ENCODE measurements at regions not wholly inside any gene's neighbourhood (a gene's known extent, or its start where the extent isn't known, plus 50 kb on each side); places are given as distances from the start of the nearest gene placed in this dataset.
A peak's percentile ranks its signal among the peaks of the same experiment; 100 is the strongest.

DNA sequence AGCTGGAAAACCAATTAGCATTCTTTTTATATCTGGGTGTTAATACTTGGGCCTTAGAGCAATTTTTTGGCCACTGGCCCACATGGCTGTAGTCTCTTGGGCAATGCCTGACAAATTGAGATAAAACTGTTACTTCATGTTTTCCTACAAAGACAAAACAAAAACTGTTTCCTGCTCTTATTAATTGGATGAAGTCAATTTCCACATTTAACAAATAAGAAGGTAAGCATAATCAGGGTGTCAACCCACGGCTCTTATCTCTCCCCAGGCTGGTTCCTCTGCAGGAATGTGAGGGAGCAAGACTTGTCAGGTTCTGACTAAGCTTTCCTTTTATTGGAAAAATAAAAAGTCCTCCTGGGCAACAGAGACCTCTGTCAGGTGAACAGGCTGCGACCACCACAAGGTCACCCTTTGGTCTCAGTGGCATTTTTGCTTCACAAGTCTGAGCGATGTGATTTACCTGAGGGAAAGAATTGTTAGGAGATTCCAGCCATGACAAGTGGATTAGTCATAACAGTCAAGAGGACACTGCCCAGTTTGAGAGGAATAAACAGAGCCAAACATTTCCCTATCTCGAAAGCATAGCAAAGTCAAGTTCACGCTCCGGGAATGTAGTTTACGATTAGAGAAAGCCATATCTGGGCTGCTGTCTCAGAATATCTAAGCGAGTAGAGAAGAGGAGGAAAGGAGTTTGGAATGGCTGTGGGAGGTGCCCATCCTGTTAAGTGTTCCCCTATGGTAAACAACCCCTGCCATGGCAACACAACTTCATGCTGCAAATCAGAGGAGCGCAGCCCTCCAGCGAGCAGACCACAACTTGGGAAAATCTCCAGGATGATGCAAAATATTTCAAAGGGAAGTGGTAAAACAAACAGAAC is 144.4 kb downstream of the TES start:
- no peaks in the 10 kb centered on the region for H3K79me1 ChIP-seq (ENCODE audit: low read length)
- H3K18ac ChIP-seq (ENCODE audit: low read length): peak overlapping the region; percentile 70
- no peaks in the 10 kb centered on the region for H3K27me3 ChIP-seq (ENCODE audit: insufficient read depth, low read length, poor library complexity)
- H3K4me3 ChIP-seq (ENCODE audit: low read length): no peak overlapping the region
- peak overlapping the region; percentile 51 for H2BK120ac ChIP-seq (ENCODE audit: low read depth, low read length)
- no peaks in the 10 kb centered on the region for H3K79me2 ChIP-seq (ENCODE audit: control insufficient read depth, insufficient read depth, low read length)
- no CpG with 5 or more reads among the region's 10 CpGs for WGBS (ENCODE audit: extremely low coverage, insufficient coverage, low lambda C conversion rate)
- peak overlapping the region; percentile 37 for H3K27ac ChIP-seq (ENCODE audit: low read depth, low read length)
- H3K9ac ChIP-seq (ENCODE audit: low read length): no peak overlapping the region
- peak overlapping the region; percentile 56 for H3K56ac ChIP-seq (ENCODE audit: low read length)
- DNase-seq: peak; percentile 97
- H3K23ac ChIP-seq (ENCODE audit: low read length): no peak overlapping the region
- H4K5ac ChIP-seq (ENCODE audit: low read length): no peak overlapping the region
- H2AK5ac ChIP-seq (ENCODE audit: low read length): no peak overlapping the region
- peak overlapping the region; percentile 25 for H2BK15ac ChIP-seq (replicated peaks; ENCODE audit: low read depth)
- no peaks in the 10 kb centered on the region for H3K36me3 ChIP-seq (ENCODE audit: control insufficient read depth, insufficient read depth, low read length)
- no peak overlapping the region for H3K4ac ChIP-seq (ENCODE audit: low read depth, low read length)
- no peak overlapping the region for H4K8ac ChIP-seq (ENCODE audit: low read depth, low read length)
- H3K4me1 ChIP-seq (ENCODE audit: control insufficient read depth, low read depth, low read length): peaks cover 6% of the 10 kb centered on the region
- H3K4me2 ChIP-seq (ENCODE audit: low read length): no peak overlapping the region
- no peak overlapping the region for H2BK5ac ChIP-seq (ENCODE audit: low read length)

DNA sequence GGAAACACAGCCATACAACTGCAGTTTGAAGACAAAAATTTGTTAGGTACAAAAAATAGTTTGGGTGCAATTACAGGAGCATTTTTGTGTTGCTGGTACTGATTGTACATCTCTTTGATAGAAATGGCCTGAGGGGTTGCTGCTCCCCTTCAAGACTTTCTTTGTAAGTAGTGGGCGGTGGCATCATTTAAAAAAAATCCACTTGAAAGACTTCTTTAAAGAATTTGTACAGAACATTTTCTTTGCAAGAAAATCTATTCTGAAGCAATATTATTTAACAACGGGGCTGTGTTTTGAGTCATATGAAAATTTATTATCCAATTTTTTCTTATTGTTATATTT is 144.1 kb upstream of the CAV2 start:
- Histone ChIP-seq H3K4me3 (ENCODE audit: low read length) (no peak overlapping the region), H2BK15ac (replicated peaks; ENCODE audit: low read depth) (no peak overlapping the region), H2BK5ac (ENCODE audit: low read length) (no peak overlapping the region), H3K36me3 (ENCODE audit: control insufficient read depth, insufficient read depth, low read length) (no peaks in the 10 kb centered on the region), H3K4me1 (ENCODE audit: control insufficient read depth, low read depth, low read length) (peaks cover 6% of the 10 kb centered on the region), H4K8ac (ENCODE audit: low read depth, low read length) (no peak overlapping the region), H4K5ac (ENCODE audit: low read length) (no peak overlapping the region), H3K23ac (ENCODE audit: low read length) (no peak overlapping the region), H3K79me1 (ENCODE audit: low read length) (no peaks in the 10 kb centered on the region), H3K4ac (ENCODE audit: low read depth, low read length) (no peak overlapping the region), H3K27me3 (ENCODE audit: insufficient read depth, low read length, poor library complexity) (no peaks in the 10 kb centered on the region), H2AK5ac (ENCODE audit: low read length) (no peak overlapping the region), H3K79me2 (ENCODE audit: control insufficient read depth, insufficient read depth, low read length) (no peaks in the 10 kb centered on the region), H3K18ac (ENCODE audit: low read length) (no peak overlapping the region), H2BK120ac (ENCODE audit: low read depth, low read length) (no peak overlapping the region), H3K9ac (ENCODE audit: low read length) (no peak overlapping the region), H3K27ac (ENCODE audit: low read depth, low read length) (peak overlapping the region; percentile 37), H3K56ac (ENCODE audit: low read length) (peak overlapping the region; percentile 56), H3K4me2 (ENCODE audit: low read length) (no peak overlapping the region)
- WGBS (ENCODE audit: extremely low coverage, insufficient coverage, low lambda C conversion rate): no CpG with 5 or more reads among the region's 2 CpGs
- no peak for DNase-seq

DNA sequence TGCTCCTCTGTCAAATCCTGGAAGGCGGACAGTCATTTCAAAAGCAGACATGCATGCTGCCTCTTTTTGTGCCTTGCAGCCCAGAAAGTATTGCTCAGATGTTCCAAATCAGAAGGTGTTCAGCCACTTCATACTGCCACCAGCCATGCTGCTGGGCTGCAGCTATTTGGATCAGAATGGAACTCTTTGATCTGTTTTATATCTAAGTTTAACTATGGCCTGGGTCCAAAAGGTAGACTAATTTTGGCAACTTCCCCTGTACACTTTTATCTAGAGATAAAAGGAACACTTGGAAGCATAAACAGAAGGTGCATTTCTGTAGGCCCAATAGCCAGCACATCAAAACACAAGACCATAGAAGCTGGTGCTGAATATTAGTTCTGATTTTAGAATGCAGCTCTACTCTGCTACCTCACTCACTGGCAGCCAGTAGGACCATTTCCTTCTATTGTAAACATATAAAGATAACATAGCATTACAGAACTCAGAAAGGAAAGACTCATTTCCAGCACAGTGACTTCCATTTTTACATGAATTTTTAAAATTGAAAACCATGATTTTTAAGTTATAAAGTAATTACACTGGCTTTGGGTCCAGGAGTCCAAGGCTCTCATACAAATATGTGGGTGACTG is 143.1 kb upstream of the CAV2 start:
- H3K79me1 ChIP-seq (ENCODE audit: low read length): no peaks in the 10 kb centered on the region
- no peak overlapping the region for H3K4me2 ChIP-seq (ENCODE audit: low read length)
- no peak overlapping the region for H2AK5ac ChIP-seq (ENCODE audit: low read length)
- no peak overlapping the region for H2BK120ac ChIP-seq (ENCODE audit: low read depth, low read length)
- H3K9ac ChIP-seq (ENCODE audit: low read length): no peak overlapping the region
- no peak overlapping the region for H3K56ac ChIP-seq (ENCODE audit: low read length)
- H3K4ac ChIP-seq (ENCODE audit: low read depth, low read length): no peak overlapping the region
- H3K27me3 ChIP-seq (ENCODE audit: insufficient read depth, low read length, poor library complexity): no peaks in the 10 kb centered on the region
- no peak overlapping the region for H3K4me3 ChIP-seq (ENCODE audit: low read length)
- peaks cover 6% of the 10 kb centered on the region for H3K4me1 ChIP-seq (ENCODE audit: control insufficient read depth, low read depth, low read length)
- no CpG with 5 or more reads among the region's 1 CpG for WGBS (ENCODE audit: extremely low coverage, insufficient coverage, low lambda C conversion rate)
- no peak overlapping the region for H3K18ac ChIP-seq (ENCODE audit: low read length)
- no peak overlapping the region for H4K8ac ChIP-seq (ENCODE audit: low read depth, low read length)
- H2BK5ac ChIP-seq (ENCODE audit: low read length): no peak overlapping the region
- H3K79me2 ChIP-seq (ENCODE audit: control insufficient read depth, insufficient read depth, low read length): no peaks in the 10 kb centered on the region
- DNase-seq: no peak
- H3K36me3 ChIP-seq (ENCODE audit: control insufficient read depth, insufficient read depth, low read length): no peaks in the 10 kb centered on the region
- H4K5ac ChIP-seq (ENCODE audit: low read length): no peak overlapping the region
- H3K27ac ChIP-seq (ENCODE audit: low read depth, low read length): no peak overlapping the region
- no peak overlapping the region for H2BK15ac ChIP-seq (replicated peaks; ENCODE audit: low read depth)
- H3K23ac ChIP-seq (ENCODE audit: low read length): no peak overlapping the region

DNA sequence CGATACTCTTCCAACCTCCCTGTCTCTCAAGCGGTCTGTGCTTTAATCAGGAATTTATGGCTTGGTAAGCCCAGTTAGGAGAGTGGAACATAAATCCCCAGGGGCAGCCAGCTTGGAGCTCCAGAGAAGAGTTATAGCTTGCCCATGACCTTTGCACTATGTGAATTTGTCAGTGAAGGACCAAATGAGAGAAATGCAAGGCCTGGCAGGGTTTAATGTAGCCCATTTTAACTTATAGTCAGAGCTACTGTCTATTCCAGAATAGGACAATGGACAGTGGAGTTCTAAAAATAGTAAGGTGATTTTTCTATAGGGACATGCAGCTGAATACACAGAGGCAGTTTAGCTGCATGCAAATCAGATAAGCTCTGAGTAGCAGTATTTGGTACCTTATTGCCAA is 142.6 kb upstream of the CAV2 start:
- H3K9ac ChIP-seq (ENCODE audit: low read length): no peak overlapping the region
- no peak overlapping the region for H3K27ac ChIP-seq (ENCODE audit: low read depth, low read length)
- H3K4me2 ChIP-seq (ENCODE audit: low read length): no peak overlapping the region
- H3K36me3 ChIP-seq (ENCODE audit: control insufficient read depth, insufficient read depth, low read length): no peaks in the 10 kb centered on the region
- H3K4ac ChIP-seq (ENCODE audit: low read depth, low read length): no peak overlapping the region
- no peak overlapping the region for H4K5ac ChIP-seq (ENCODE audit: low read length)
- no CpG with 5 or more reads among the region's 2 CpGs for WGBS (ENCODE audit: extremely low coverage, insufficient coverage, low lambda C conversion rate)
- no peak overlapping the region for H3K23ac ChIP-seq (ENCODE audit: low read length)
- no peak overlapping the region for H3K18ac ChIP-seq (ENCODE audit: low read length)
- H4K8ac ChIP-seq (ENCODE audit: low read depth, low read length): no peak overlapping the region
- H3K79me1 ChIP-seq (ENCODE audit: low read length): no peaks in the 10 kb centered on the region
- no peaks in the 10 kb centered on the region for H3K27me3 ChIP-seq (ENCODE audit: insufficient read depth, low read length, poor library complexity)
- H2AK5ac ChIP-seq (ENCODE audit: low read length): no peak overlapping the region
- peaks cover 6% of the 10 kb centered on the region for H3K4me1 ChIP-seq (ENCODE audit: control insufficient read depth, low read depth, low read length)
- no peaks in the 10 kb centered on the region for H3K79me2 ChIP-seq (ENCODE audit: control insufficient read depth, insufficient read depth, low read length)
- H2BK5ac ChIP-seq (ENCODE audit: low read length): no peak overlapping the region
- no peak overlapping the region for H3K4me3 ChIP-seq (ENCODE audit: low read length)
- H2BK120ac ChIP-seq (ENCODE audit: low read depth, low read length): no peak overlapping the region
- no peak overlapping the region for H3K56ac ChIP-seq (ENCODE audit: low read length)
- peak overlapping the region; percentile 36 for H2BK15ac ChIP-seq (replicated peaks; ENCODE audit: low read depth)
- no peak for DNase-seq

DNA sequence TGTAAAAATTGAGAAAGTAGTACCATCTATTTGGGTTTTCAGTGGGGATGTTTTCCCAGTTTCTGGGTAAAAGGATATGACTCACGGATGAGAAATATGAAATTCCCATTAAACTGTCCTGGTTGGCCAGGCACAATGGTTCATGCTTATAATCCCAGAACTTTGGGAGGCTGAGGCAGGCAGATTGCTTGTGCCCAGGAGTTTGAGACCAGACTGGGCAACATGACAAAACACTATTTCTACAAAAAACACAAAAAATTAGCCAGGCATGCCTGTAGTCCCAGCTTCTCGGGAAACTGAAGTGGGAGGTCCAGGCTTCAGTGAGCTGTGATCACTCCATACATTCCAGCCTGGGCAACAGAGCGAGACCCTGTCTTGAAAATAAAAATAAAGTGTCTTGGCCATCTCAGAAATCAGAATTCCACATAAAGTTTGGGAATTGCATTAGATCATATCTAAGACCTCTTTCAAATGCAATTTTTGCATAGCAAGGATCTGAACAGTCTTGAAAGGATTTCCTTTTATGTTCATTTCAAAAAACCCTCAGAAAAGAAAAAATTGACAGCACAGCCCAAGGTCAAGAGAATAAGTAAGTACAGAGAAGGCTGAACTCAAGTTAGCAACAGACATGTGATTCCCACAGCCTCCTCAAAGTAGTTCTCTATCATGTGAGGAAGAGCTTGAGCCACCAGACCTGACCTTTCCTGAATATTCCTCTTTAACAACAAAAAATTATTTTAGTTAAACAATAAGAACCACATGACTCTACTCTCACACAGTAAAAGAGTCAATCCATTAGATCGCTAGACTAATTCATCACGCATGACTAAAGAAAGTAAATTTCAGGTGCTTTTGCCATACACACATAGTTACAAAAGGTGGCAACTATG is 141.5 kb upstream of the CAV2 start:
- Histone ChIP-seq H3K4me2 (ENCODE audit: low read length) (no peak overlapping the region), H4K8ac (ENCODE audit: low read depth, low read length) (no peak overlapping the region), H3K4me3 (ENCODE audit: low read length) (no peak overlapping the region), H3K18ac (ENCODE audit: low read length) (no peak overlapping the region), H3K9ac (ENCODE audit: low read length) (no peak overlapping the region), H4K5ac (ENCODE audit: low read length) (no peak overlapping the region), H3K56ac (ENCODE audit: low read length) (no peak overlapping the region), H3K4me1 (ENCODE audit: control insufficient read depth, low read depth, low read length) (peaks cover 6% of the 10 kb centered on the region), H2BK120ac (ENCODE audit: low read depth, low read length) (no peak overlapping the region), H3K27ac (ENCODE audit: low read depth, low read length) (no peak overlapping the region), H2BK15ac (replicated peaks; ENCODE audit: low read depth) (no peak overlapping the region), H3K79me2 (ENCODE audit: control insufficient read depth, insufficient read depth, low read length) (no peaks in the 10 kb centered on the region), H2AK5ac (ENCODE audit: low read length) (no peak overlapping the region), H3K23ac (ENCODE audit: low read length) (no peak overlapping the region), H2BK5ac (ENCODE audit: low read length) (no peak overlapping the region), H3K4ac (ENCODE audit: low read depth, low read length) (no peak overlapping the region), H3K27me3 (ENCODE audit: insufficient read depth, low read length, poor library complexity) (no peaks in the 10 kb centered on the region), H3K79me1 (ENCODE audit: low read length) (no peaks in the 10 kb centered on the region), H3K36me3 (ENCODE audit: control insufficient read depth, insufficient read depth, low read length) (no peaks in the 10 kb centered on the region)
- WGBS (ENCODE audit: extremely low coverage, insufficient coverage, low lambda C conversion rate): no CpG with 5 or more reads among the region's 5 CpGs
- no peak for DNase-seq

Data from mesendoderm (in vitro differentiated cells).